ENCODE measurements at regions not wholly inside any gene's neighbourhood (a gene's known extent, or its start where the extent isn't known, plus 50 kb on each side); places are given as distances from the start of the nearest gene placed in this dataset.

DNA sequence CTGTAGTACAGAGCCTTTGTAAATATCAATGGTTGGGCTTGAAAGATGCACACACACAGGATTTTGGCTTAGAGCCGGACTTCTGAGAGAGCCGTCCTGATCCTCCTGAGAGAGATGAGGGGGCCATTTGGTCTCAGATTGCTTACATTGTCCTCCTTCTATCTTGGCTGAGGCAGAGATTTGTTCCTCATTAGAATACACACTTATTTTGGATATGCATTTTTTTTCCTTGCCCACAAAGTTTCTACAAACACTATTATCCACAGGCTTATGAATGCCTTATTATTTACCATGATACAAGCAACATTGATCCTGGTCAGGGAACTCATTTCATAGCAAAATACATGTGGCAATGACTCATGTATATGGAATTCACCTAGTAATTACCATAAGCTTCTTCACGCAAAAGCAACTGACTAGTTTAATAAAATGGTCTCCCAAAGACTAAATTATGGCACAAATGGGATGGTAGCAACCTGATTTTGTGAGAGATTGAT is 175.3 kb downstream of the MDFIC start:
- Histone ChIP-seq H3K4me3 (no peak overlapping the region), H3K4me2 (no peak overlapping the region), H3K9me3 (ENCODE audit: low read depth) (no peaks in the 10 kb centered on the region), H3K27me3 (no peaks in the 10 kb centered on the region), H4K20me1 (ENCODE audit: low read depth) (no peaks in the 10 kb centered on the region), H3K36me3 (no peaks in the 10 kb centered on the region), H3K9ac (no peak overlapping the region), H3K27ac (no peak overlapping the region), H3K79me2 (ENCODE audit: low read depth) (no peaks in the 10 kb centered on the region), H2AFZ (replicated peaks) (no peak overlapping the region), H3K4me1 (no peaks in the 10 kb centered on the region), H3F3A (ENCODE audit: low read depth) (no peaks in the 10 kb centered on the region)
- H3K4me3 Mint-ChIP-seq = no peak overlapping the region
- H3K36me3 Mint-ChIP-seq = no peaks in the 10 kb centered on the region
- no peak for DNase-seq (ENCODE audit: low spot score)
- H3K27ac Mint-ChIP-seq = no peak overlapping the region
- TF ChIP-seq, protein P1, sequence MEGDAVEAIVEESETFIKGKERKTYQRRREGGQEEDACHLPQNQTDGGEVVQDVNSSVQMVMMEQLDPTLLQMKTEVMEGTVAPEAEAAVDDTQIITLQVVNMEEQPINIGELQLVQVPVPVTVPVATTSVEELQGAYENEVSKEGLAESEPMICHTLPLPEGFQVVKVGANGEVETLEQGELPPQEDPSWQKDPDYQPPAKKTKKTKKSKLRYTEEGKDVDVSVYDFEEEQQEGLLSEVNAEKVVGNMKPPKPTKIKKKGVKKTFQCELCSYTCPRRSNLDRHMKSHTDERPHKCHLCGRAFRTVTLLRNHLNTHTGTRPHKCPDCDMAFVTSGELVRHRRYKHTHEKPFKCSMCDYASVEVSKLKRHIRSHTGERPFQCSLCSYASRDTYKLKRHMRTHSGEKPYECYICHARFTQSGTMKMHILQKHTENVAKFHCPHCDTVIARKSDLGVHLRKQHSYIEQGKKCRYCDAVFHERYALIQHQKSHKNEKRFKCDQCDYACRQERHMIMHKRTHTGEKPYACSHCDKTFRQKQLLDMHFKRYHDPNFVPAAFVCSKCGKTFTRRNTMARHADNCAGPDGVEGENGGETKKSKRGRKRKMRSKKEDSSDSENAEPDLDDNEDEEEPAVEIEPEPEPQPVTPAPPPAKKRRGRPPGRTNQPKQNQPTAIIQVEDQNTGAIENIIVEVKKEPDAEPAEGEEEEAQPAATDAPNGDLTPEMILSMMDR (IDR thresholded peaks at IDR 0.05) = no peak
- H3K9me3 Mint-ChIP-seq = no peaks in the 10 kb centered on the region
- H3K4me1 Mint-ChIP-seq = peaks cover 13% of the 10 kb centered on the region
- no peaks in the 10 kb centered on the region for H3K27me3 Mint-ChIP-seq (ENCODE audit: insufficient read depth, low read depth)

DNA sequence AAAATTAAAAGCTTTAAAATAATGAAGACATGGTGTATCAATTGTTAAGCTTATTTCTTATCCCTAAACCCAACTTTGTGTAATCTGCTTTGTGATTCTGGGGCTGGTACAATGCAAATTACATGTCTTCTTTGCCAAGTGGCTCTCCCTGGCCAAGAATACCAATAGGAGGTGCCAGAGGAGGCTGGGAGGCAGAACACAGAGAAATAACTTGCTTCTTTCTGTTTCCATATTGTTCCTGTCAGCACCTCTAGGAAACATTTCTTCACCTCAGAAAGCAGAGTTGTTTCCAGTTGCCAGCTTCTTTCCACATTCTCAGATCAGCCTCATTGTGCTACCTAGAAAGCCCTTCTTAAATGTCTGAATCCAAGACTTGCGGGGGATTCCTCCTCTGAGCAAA is 174.4 kb downstream of the MDFIC start:
- no peak for DNase-seq (ENCODE audit: low spot score)
- Mint-ChIP-seq H3K9me3 (no peaks in the 10 kb centered on the region), H3K36me3 (no peaks in the 10 kb centered on the region), H3K27me3 (ENCODE audit: insufficient read depth, low read depth) (no peaks in the 10 kb centered on the region), H3K27ac (no peak overlapping the region), H3K4me1 (peaks cover 13% of the 10 kb centered on the region), H3K4me3 (no peak overlapping the region)
- Histone ChIP-seq H3K36me3 (no peaks in the 10 kb centered on the region), H3K9ac (no peak overlapping the region), H3F3A (ENCODE audit: low read depth) (no peaks in the 10 kb centered on the region), H3K4me2 (no peak overlapping the region), H3K27me3 (no peaks in the 10 kb centered on the region), H3K4me3 (no peak overlapping the region), H3K4me1 (no peaks in the 10 kb centered on the region), H3K27ac (no peak overlapping the region), H3K79me2 (ENCODE audit: low read depth) (no peaks in the 10 kb centered on the region), H2AFZ (replicated peaks) (no peak overlapping the region), H3K9me3 (ENCODE audit: low read depth) (no peaks in the 10 kb centered on the region), H4K20me1 (ENCODE audit: low read depth) (no peaks in the 10 kb centered on the region)
- TF ChIP-seq EZH2 (IDR thresholded peaks at IDR 0.05) (no peak), EZH2phosphoT487 (IDR thresholded peaks at IDR 0.05) (no peak)
- TF ChIP-seq, protein P1 (IDR thresholded peaks at IDR 0.05) = no peak

DNA sequence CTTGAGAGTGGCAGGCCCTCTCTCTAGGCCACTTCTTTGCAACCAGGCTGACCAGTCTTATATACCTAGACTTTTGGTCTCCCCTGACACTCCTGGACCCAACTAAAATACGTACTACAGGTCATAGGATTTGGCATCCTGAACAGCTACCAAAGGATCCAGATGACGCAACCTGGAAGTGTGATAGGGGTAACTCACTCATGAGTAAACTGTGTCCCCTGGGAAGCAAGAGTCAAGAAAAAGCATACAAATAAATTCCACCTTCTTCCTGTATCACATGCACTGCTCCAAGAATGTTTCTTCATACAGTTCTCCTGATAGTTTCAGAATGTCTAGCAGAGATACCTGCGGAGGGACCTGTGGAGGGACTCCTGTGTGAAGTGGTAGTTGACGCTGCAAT is 172.3 kb downstream of the MDFIC start:
- no peaks in the 10 kb centered on the region for H3K36me3 Mint-ChIP-seq
- Histone ChIP-seq H3K27me3 (no peaks in the 10 kb centered on the region), H2AFZ (replicated peaks) (peak overlapping the region; percentile 14), H3K4me1 (no peaks in the 10 kb centered on the region), H3K4me2 (no peak overlapping the region), H3K4me3 (no peak overlapping the region), H3K36me3 (no peaks in the 10 kb centered on the region), H4K20me1 (ENCODE audit: low read depth) (no peaks in the 10 kb centered on the region), H3K27ac (no peak overlapping the region), H3K9ac (no peak overlapping the region), H3K9me3 (ENCODE audit: low read depth) (no peaks in the 10 kb centered on the region), H3K79me2 (ENCODE audit: low read depth) (no peaks in the 10 kb centered on the region), H3F3A (ENCODE audit: low read depth) (no peaks in the 10 kb centered on the region)
- TF ChIP-seq EZH2 (IDR thresholded peaks at IDR 0.05) (no peak), EZH2phosphoT487 (IDR thresholded peaks at IDR 0.05) (no peak)
- TF ChIP-seq, protein P1 (IDR thresholded peaks at IDR 0.05) = no peak
- no peaks in the 10 kb centered on the region for H3K9me3 Mint-ChIP-seq
- H3K4me1 Mint-ChIP-seq = peaks cover 13% of the 10 kb centered on the region
- peaks cover 2% of the 10 kb centered on the region for H3K27me3 Mint-ChIP-seq (ENCODE audit: insufficient read depth, low read depth)
- H3K27ac Mint-ChIP-seq = no peak overlapping the region
- H3K4me3 Mint-ChIP-seq = no peak overlapping the region
- no peak for DNase-seq (ENCODE audit: low spot score)
